ENCODE measurements at regions not wholly inside any gene's neighbourhood (a gene's known extent, or its start where the extent isn't known, plus 50 kb on each side); places are given as distances from the start of the nearest gene placed in this dataset.
A peak's percentile ranks its signal among the peaks of the same experiment; 100 is the strongest.

DNA sequence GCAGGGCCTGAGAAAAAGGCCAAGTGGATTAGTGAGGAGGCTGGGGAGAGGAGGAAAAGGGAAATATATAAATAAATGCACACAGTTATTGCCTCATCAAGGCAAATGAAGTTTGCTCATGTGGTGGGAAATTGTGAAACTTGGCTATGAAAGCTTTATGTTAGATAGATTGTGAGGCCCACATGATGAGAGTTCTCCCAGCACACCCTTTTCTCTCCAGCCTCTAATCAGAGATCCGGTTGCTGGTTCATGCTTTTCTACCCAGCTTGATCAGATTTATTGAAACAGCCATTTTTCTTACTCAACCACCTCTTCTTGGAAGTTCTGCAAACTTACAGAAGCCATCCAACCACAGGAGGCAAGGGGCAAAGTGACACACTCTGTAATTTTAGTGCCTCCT is 125.8 kb upstream of the KLF4 start:
- no peak overlapping the region for H3K4me3 ChIP-seq (ENCODE audit: low read depth, low read length)
- TF ChIP-seq, protein P1, sequence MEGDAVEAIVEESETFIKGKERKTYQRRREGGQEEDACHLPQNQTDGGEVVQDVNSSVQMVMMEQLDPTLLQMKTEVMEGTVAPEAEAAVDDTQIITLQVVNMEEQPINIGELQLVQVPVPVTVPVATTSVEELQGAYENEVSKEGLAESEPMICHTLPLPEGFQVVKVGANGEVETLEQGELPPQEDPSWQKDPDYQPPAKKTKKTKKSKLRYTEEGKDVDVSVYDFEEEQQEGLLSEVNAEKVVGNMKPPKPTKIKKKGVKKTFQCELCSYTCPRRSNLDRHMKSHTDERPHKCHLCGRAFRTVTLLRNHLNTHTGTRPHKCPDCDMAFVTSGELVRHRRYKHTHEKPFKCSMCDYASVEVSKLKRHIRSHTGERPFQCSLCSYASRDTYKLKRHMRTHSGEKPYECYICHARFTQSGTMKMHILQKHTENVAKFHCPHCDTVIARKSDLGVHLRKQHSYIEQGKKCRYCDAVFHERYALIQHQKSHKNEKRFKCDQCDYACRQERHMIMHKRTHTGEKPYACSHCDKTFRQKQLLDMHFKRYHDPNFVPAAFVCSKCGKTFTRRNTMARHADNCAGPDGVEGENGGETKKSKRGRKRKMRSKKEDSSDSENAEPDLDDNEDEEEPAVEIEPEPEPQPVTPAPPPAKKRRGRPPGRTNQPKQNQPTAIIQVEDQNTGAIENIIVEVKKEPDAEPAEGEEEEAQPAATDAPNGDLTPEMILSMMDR (IDR thresholded peaks at IDR 0.05; ENCODE audit: insufficient read depth, low read length, severe bottlenecking), result no peak
- DNase-seq (ENCODE audit: low read depth) (peak; percentile 5), FAIRE-seq (no peak)
- no peaks in the 10 kb centered on the region for H3K27me3 ChIP-seq (ENCODE audit: control insufficient read depth, insufficient read depth, low read length)
- H3K36me3 ChIP-seq (ENCODE audit: control insufficient read depth, insufficient read depth, low read length), result no peaks in the 10 kb centered on the region

DNA sequence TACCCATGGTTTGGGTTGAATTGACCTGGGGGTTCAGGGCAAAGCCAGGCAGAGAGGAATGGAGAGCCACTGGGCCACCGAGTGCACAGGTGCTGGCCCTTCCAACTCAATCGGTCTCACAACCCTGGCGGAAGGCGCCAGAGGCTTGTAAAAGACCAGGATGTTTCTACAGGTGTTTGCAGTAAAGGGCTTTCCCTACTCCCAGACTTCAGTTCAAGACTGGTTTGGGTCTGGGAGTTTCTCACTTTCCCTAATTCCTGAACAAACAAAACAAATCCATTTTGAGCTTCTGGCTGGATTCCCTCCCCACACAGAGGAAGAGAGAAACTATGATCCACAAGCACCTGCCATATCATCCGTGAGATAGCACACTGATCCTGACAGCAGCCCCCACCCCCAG is 125.2 kb upstream of the KLF4 start:
- H3K4me3 ChIP-seq (ENCODE audit: low read depth, low read length), result no peak overlapping the region
- H3K36me3 ChIP-seq (ENCODE audit: control insufficient read depth, insufficient read depth, low read length), result no peaks in the 10 kb centered on the region
- FAIRE-seq (no peak), DNase-seq (ENCODE audit: low read depth) (no peak)
- TF ChIP-seq, protein P1 (IDR thresholded peaks at IDR 0.05; ENCODE audit: insufficient read depth, low read length, severe bottlenecking), result no peak
- no peaks in the 10 kb centered on the region for H3K27me3 ChIP-seq (ENCODE audit: control insufficient read depth, insufficient read depth, low read length)

DNA sequence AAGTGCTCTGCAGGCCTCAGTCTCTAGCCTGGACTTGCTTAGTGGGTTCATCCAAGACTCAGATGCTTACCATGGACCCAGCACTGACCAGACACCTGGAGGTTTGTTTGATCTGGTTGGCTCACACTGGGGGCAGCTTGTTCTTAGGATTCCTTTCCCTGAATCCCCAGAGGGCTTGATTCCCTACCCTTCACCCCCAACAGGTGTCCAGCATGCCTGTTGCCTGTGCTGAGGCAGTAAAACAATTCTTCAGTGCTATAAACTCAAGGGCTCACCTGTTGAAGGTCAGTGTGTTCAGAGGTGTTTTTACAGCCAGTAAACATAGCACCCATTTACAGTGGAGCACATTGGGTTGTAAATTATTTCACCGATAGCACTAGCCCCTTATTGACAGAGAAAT is 123.8 kb upstream of the KLF4 start:
- Histone ChIP-seq H3K4me3 (ENCODE audit: low read depth, low read length) (no peak overlapping the region), H3K36me3 (ENCODE audit: control insufficient read depth, insufficient read depth, low read length) (no peaks in the 10 kb centered on the region), H3K27me3 (ENCODE audit: control insufficient read depth, insufficient read depth, low read length) (no peaks in the 10 kb centered on the region)
- TF ChIP-seq, protein P1 (IDR thresholded peaks at IDR 0.05; ENCODE audit: insufficient read depth, low read length, severe bottlenecking), result no peak
- FAIRE-seq (no peak), DNase-seq (ENCODE audit: low read depth) (no peak)

DNA sequence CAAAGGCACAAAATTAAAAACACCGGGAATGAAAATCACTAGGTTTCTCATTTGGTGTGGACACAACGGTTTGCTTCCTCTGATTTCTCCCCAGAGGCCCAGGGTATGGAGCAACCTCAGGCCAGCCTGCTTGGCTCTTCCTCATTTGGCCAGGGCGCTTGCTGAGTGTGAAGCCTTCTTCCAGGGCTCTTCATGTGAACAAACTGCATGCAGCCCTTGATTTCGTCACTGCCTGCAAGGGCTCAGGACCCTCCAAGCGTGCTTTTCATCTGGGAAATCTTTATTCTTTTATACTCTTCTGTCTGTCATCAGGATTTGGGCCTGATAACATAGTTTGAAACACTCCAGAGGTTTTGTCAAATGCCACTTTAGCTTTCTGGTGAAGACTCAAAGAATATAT is 122.6 kb upstream of the KLF4 start:
- H3K36me3 ChIP-seq (ENCODE audit: control insufficient read depth, insufficient read depth, low read length), result no peaks in the 10 kb centered on the region
- TF ChIP-seq, protein P1 (IDR thresholded peaks at IDR 0.05; ENCODE audit: insufficient read depth, low read length, severe bottlenecking), result no peak
- H3K27me3 ChIP-seq (ENCODE audit: control insufficient read depth, insufficient read depth, low read length), result no peaks in the 10 kb centered on the region
- DNase-seq (ENCODE audit: low read depth), result no peak
- no peak for FAIRE-seq
- no peak overlapping the region for H3K4me3 ChIP-seq (ENCODE audit: low read depth, low read length)

DNA sequence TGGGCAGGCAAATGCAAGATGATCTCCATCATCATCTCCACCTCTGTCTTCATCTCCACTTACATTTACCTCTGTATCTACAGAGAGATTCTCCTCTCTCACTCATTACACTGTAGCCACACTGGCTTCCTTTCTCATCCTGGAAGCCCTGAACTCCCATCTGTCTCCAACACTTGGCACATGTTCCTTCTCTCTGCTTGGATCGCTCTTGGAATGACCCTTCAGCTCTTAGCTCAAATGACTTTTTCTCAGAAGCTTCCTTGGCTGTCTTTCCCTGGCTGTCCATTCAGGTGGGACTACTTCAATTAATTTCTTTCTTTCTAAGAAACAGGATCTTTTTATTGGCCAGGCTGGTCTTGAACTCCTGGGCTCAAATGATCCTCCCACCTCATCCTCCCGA is 120.0 kb upstream of the KLF4 start:
- Histone ChIP-seq H3K36me3 (ENCODE audit: control insufficient read depth, insufficient read depth, low read length) (no peaks in the 10 kb centered on the region), H3K4me3 (ENCODE audit: low read depth, low read length) (no peak overlapping the region), H3K27me3 (ENCODE audit: control insufficient read depth, insufficient read depth, low read length) (no peaks in the 10 kb centered on the region)
- no peak for DNase-seq (ENCODE audit: low read depth)
- TF ChIP-seq, protein P1 (IDR thresholded peaks at IDR 0.05; ENCODE audit: insufficient read depth, low read length, severe bottlenecking), result no peak
- no peak for FAIRE-seq

DNA sequence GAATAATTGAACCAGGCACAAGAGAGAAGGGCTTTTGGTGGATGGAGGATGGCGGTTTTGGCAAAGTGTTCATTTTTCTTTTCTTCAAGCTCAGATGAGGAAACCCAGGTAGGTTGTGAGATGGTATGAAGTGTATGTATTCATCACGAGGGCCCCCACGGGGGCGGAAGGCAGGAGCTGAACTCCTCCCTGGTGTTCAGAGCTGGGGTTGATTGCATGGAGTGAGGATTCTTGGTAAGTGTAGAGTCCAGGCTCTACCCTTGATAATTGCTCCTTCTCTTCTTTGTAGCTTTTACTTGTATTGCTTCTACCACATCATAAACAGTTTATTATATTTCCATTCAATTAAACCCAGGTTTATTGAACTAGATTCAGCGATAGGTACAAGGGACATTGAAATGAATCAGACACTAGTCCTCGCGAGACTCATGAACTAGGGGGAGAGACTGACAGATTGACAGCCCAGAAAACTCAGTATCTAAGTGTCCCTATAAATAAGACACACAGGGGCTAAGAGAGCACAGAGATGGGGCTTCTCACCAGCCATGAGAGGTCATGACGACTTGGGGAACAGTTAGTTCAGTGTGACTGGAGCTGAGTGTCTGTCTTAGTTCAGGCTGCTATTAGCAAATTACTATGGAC is 116.7 kb upstream of the KLF4 start:
- TF ChIP-seq, protein P1 (IDR thresholded peaks at IDR 0.05; ENCODE audit: insufficient read depth, low read length, severe bottlenecking), result no peak
- Histone ChIP-seq H3K27me3 (ENCODE audit: control insufficient read depth, insufficient read depth, low read length) (no peaks in the 10 kb centered on the region), H3K36me3 (ENCODE audit: control insufficient read depth, insufficient read depth, low read length) (no peaks in the 10 kb centered on the region), H3K4me3 (ENCODE audit: low read depth, low read length) (no peak overlapping the region)
- FAIRE-seq, result no peak
- no peak for DNase-seq (ENCODE audit: low read depth)

Measured in bronchial epithelial cell (primary cell).